NB4 (cell line): ENCODE measurements at regions not wholly inside any gene's neighbourhood (a gene's known extent, or its start where the extent isn't known, plus 50 kb on each side); places are given as distances from the start of the nearest gene placed in this dataset.

Experiments used
- DNase-seq: peaks from one replicate; pipeline ENCODE4 v3.0.0; 2010; ENCODE audit warnings: low read depth
- H3K4me3 ChIP-seq: one replicate; pipeline ENCODE4 v1.5.1; 2011; ENCODE audit warnings: mild to moderate bottlenecking, low read depth, low read length, moderate library complexity
- MAX ChIP-seq: IDR thresholded peaks from 2 replicates; pipeline ENCODE4 v1.6.1; 2011; ENCODE audit warnings: low read depth, low read length
- MYC ChIP-seq: IDR thresholded peaks from 2 replicates; pipeline ENCODE4 v1.6.1; 2011; ENCODE audit warnings: low read depth, low read length
- POLR2A ChIP-seq: IDR thresholded peaks from 2 replicates; pipeline ENCODE4 v1.6.1; 2011; ENCODE audit warnings: mild to moderate bottlenecking; ENCODE audit not compliant: insufficient read length; ENCODE audit errors: extremely low read depth
- TF ChIP-seq, protein P1 (sequence below): IDR thresholded peaks from one replicate; pipeline ENCODE4 v1.5.1; 2012; ENCODE audit warnings: low read depth, low read length

DNA sequence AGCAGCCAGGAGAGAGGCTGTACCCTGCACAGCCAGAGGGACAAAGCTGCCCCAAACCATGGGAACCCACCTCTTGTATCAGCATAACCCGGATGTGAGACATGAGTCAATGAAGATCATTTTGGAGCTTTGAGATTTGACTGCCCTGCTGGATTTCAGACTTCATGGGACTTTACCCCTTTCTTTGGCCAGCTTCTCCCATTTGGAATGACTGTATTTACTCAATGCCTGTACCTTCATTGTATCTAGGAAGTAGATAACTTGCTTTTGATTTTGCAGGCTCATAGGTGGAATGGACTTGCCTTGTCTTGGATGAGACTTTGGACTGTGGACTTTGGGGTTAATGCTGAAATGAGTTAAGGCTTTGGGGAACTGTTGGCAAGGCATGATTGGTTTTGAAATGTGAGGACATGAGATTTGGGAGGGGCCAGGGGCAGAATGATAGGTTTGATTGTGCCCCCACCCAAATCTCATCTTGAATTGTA, 616.2 kb downstream of the RWDD3 start:
- DNase-seq: no peak
- no peak overlapping the region for H3K4me3 ChIP-seq
- TF ChIP-seq, protein P1, sequence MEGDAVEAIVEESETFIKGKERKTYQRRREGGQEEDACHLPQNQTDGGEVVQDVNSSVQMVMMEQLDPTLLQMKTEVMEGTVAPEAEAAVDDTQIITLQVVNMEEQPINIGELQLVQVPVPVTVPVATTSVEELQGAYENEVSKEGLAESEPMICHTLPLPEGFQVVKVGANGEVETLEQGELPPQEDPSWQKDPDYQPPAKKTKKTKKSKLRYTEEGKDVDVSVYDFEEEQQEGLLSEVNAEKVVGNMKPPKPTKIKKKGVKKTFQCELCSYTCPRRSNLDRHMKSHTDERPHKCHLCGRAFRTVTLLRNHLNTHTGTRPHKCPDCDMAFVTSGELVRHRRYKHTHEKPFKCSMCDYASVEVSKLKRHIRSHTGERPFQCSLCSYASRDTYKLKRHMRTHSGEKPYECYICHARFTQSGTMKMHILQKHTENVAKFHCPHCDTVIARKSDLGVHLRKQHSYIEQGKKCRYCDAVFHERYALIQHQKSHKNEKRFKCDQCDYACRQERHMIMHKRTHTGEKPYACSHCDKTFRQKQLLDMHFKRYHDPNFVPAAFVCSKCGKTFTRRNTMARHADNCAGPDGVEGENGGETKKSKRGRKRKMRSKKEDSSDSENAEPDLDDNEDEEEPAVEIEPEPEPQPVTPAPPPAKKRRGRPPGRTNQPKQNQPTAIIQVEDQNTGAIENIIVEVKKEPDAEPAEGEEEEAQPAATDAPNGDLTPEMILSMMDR: no peak
- no peak for TF ChIP-seq MYC

- no peak for DNase-seq
- no peak overlapping the region for H3K4me3 ChIP-seq
- TF ChIP-seq MYC (no peak), MAX (no peak), POLR2A (no peak)
- TF ChIP-seq, protein P1: no peak
Observed at GRCh38 chr1:95850763-95851162, 616.8 kb downstream of the RWDD3 start.

GRCh38 chr1:95852483-95853070, 618.6 kb downstream of the RWDD3 start:
- DNase-seq: no peak
- TF ChIP-seq MYC: no peak
- TF ChIP-seq, protein P1: no peak
- TF ChIP-seq MAX: no peak
- no peak for TF ChIP-seq POLR2A
- no peak overlapping the region for H3K4me3 ChIP-seq

GRCh38 chr1:95854457-95854856, 620.4 kb downstream of the RWDD3 start:
- no peak for DNase-seq
- no peak overlapping the region for H3K4me3 ChIP-seq
- TF ChIP-seq POLR2A: no peak

- TF ChIP-seq MAX: no peak
- no peak for TF ChIP-seq MYC
- no peak for TF ChIP-seq POLR2A
- TF ChIP-seq, protein P1: no peak
- DNase-seq: no peak
- no peak overlapping the region for H3K4me3 ChIP-seq
Observed at GRCh38 chr1:95863086-95863485, 629.1 kb downstream of the RWDD3 start.

DNA sequence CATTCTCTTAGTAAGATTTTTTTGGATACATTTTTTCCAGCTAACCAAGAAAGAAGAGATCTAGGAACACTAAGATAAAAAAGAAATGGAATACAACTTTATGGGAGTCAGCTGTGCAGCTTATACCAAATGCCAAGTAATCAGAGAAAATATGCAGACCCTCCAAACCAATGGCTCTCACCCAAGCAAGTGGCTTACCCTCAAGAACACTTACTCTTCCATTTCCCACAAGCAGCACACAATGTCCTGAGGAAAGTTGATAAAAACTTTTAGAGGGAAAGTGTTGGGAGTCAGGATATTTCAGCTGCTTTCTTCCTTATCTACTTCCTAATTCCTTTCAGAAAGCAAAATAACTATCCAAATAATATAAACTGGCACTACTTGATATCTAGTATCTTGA, 631.8 kb downstream of the RWDD3 start:
- no peak for TF ChIP-seq MYC
- no peak for TF ChIP-seq MAX
- no peak for TF ChIP-seq POLR2A
- TF ChIP-seq, protein P1: no peak
- no peak for DNase-seq
- no peak overlapping the region for H3K4me3 ChIP-seq
